ENCODE measurements at regions not wholly inside any gene's neighbourhood (a gene's known extent, or its start where the extent isn't known, plus 50 kb on each side); places are given as distances from the start of the nearest gene placed in this dataset.

GRCh38 chr13:80753866-80754265 is 412.9 kb upstream of the SPRY2 start:
- no peak for DNase-seq (ENCODE audit: extremely low spot score)
- ChIA-PET POLR2A (no interaction called here), CTCF (interaction anchor here (0.7 kb wide), 1 partner anchor 71 kb away, joined by 3 read pairs; no protein-coding TSS in a partner anchor)
- TF ChIP-seq SP1 (IDR thresholded peaks at IDR 0.05) (no peak), BHLHE40 (IDR thresholded peaks at IDR 0.05; ENCODE audit: borderline replicate concordance) (no peak), ELF4 (IDR thresholded peaks at IDR 0.05) (no peak), CTBP1 (IDR thresholded peaks at IDR 0.05; ENCODE audit: borderline replicate concordance) (no peak), FOXM1 (IDR thresholded peaks at IDR 0.05; ENCODE audit: borderline replicate concordance) (no peak), L3MBTL2 (conservative IDR thresholded peaks at IDR 0.05) (no peak)

GRCh38 chr13:80751854-80752253 is 410.9 kb upstream of the SPRY2 start:
- no peak for TF ChIP-seq BHLHE40 (IDR thresholded peaks at IDR 0.05; ENCODE audit: borderline replicate concordance)
- TF ChIP-seq NFRKB (IDR thresholded peaks at IDR 0.05): no peak
- no peak for TF ChIP-seq FOXM1 (IDR thresholded peaks at IDR 0.05; ENCODE audit: borderline replicate concordance)
- no peak for TF ChIP-seq TARDBP (IDR thresholded peaks at IDR 0.05)
- TF ChIP-seq FOXK2 (IDR thresholded peaks at IDR 0.05): no peak
- TF ChIP-seq PKNOX1 (IDR thresholded peaks at IDR 0.05): no peak
- TF ChIP-seq FOXA1 (IDR thresholded peaks at IDR 0.05): no peak
- TF ChIP-seq HDGF (IDR thresholded peaks at IDR 0.05; ENCODE audit: borderline replicate concordance): no peak
- TF ChIP-seq SP1 (IDR thresholded peaks at IDR 0.05): no peak
- no peak for TF ChIP-seq SUZ12 (IDR thresholded peaks at IDR 0.05)
- ChIA-PET POLR2A (no interaction called here), CTCF (interaction anchor here (0.6 kb wide), 1 partner anchor 151 kb away, joined by 3 read pairs; no protein-coding TSS in a partner anchor)
- DNase-seq (ENCODE audit: extremely low spot score): no peak

- ChIA-PET POLR2A (no interaction called here), CTCF (no interaction called here)
- no peak for DNase-seq (ENCODE audit: extremely low spot score)
- TF ChIP-seq FOXM1 (IDR thresholded peaks at IDR 0.05; ENCODE audit: borderline replicate concordance): no peak
- no peak for TF ChIP-seq ARNT (IDR thresholded peaks at IDR 0.05)
- TF ChIP-seq HDGF (IDR thresholded peaks at IDR 0.05; ENCODE audit: borderline replicate concordance): no peak
- no peak for TF ChIP-seq BHLHE40 (IDR thresholded peaks at IDR 0.05; ENCODE audit: borderline replicate concordance)
- no peak for TF ChIP-seq FOXA1 (IDR thresholded peaks at IDR 0.05)
- TF ChIP-seq CTBP1 (IDR thresholded peaks at IDR 0.05; ENCODE audit: borderline replicate concordance): no peak
- TF ChIP-seq LEF1 (IDR thresholded peaks at IDR 0.05; ENCODE audit: borderline replicate concordance): no peak
Observed at GRCh38 chr13:80744147-80744914, 403.4 kb upstream of the SPRY2 start.

- TF ChIP-seq NFRKB (IDR thresholded peaks at IDR 0.05): no peak
- TF ChIP-seq PKNOX1 (IDR thresholded peaks at IDR 0.05): 0 out of 2 replicates have a peak, but pooled peaks have one; percentile 33
- ChIA-PET POLR2A (no interaction called here), CTCF (no interaction called here)
- no peak for DNase-seq (ENCODE audit: extremely low spot score)
Observed at GRCh38 chr13:80742033-80742432, 401.1 kb upstream of the SPRY2 start.

- no peak for TF ChIP-seq ZNF384 (IDR thresholded peaks at IDR 0.05)
- TF ChIP-seq SUZ12 (IDR thresholded peaks at IDR 0.05): no peak
- TF ChIP-seq BHLHE40 (IDR thresholded peaks at IDR 0.05; ENCODE audit: borderline replicate concordance): no peak
- TF ChIP-seq FOXM1 (IDR thresholded peaks at IDR 0.05; ENCODE audit: borderline replicate concordance): no peak
- TF ChIP-seq ELF4 (IDR thresholded peaks at IDR 0.05): no peak
- TF ChIP-seq ARNT (IDR thresholded peaks at IDR 0.05): no peak
- no peak for TF ChIP-seq L3MBTL2 (conservative IDR thresholded peaks at IDR 0.05)
- no peak for TF ChIP-seq PKNOX1 (IDR thresholded peaks at IDR 0.05)
- no peak for TF ChIP-seq FOXA1 (IDR thresholded peaks at IDR 0.05)
- TF ChIP-seq SP1 (IDR thresholded peaks at IDR 0.05): no peak
- no peak for TF ChIP-seq HDGF (IDR thresholded peaks at IDR 0.05; ENCODE audit: borderline replicate concordance)
- no peak for TF ChIP-seq CTBP1 (IDR thresholded peaks at IDR 0.05; ENCODE audit: borderline replicate concordance)
- no peak for TF ChIP-seq TARDBP (IDR thresholded peaks at IDR 0.05)
- ChIA-PET POLR2A (no interaction called here), CTCF (no interaction called here)
- DNase-seq (ENCODE audit: extremely low spot score): no peak
Observed at GRCh38 chr13:80740071-80740470, 399.1 kb upstream of the SPRY2 start.

GRCh38 chr13:80737513-80737912 is 396.6 kb upstream of the SPRY2 start:
- TF ChIP-seq L3MBTL2 (conservative IDR thresholded peaks at IDR 0.05): no peak
- TF ChIP-seq LEF1 (IDR thresholded peaks at IDR 0.05; ENCODE audit: borderline replicate concordance): no peak
- no peak for TF ChIP-seq FOXK2 (IDR thresholded peaks at IDR 0.05)
- no peak for TF ChIP-seq ZNF384 (IDR thresholded peaks at IDR 0.05)
- no peak for TF ChIP-seq HDGF (IDR thresholded peaks at IDR 0.05; ENCODE audit: borderline replicate concordance)
- no peak for TF ChIP-seq PKNOX1 (IDR thresholded peaks at IDR 0.05)
- no peak for TF ChIP-seq ARNT (IDR thresholded peaks at IDR 0.05)
- TF ChIP-seq ELF4 (IDR thresholded peaks at IDR 0.05): no peak
- TF ChIP-seq FOXA1 (IDR thresholded peaks at IDR 0.05): no peak
- TF ChIP-seq NFRKB (IDR thresholded peaks at IDR 0.05): no peak
- no peak for TF ChIP-seq FOXM1 (IDR thresholded peaks at IDR 0.05; ENCODE audit: borderline replicate concordance)
- no peak for TF ChIP-seq BHLHE40 (IDR thresholded peaks at IDR 0.05; ENCODE audit: borderline replicate concordance)
- no peak for TF ChIP-seq SUZ12 (IDR thresholded peaks at IDR 0.05)
- TF ChIP-seq TARDBP (IDR thresholded peaks at IDR 0.05): no peak
- TF ChIP-seq CTBP1 (IDR thresholded peaks at IDR 0.05; ENCODE audit: borderline replicate concordance): no peak
- no peak for TF ChIP-seq SP1 (IDR thresholded peaks at IDR 0.05)
- CTCF ChIA-PET: no interaction called here
- no peak for DNase-seq (ENCODE audit: extremely low spot score)
- POLR2A ChIA-PET: no interaction called here
